ACHN (cell line): ENCODE measurements at regions not wholly inside any gene's neighbourhood (a gene's known extent, or its start where the extent isn't known, plus 50 kb on each side); places are given as distances from the start of the nearest gene placed in this dataset.
"Not testable (repeated sequence)": the region's sequence is repeated elsewhere in the genome, so short reads cannot be mapped to it uniquely, and the experiment has no call there.

Experiments
- DNase-seq: peaks from one replicate; pipeline ENCODE4 v3.0.0-alpha.2; 2015
- in situ Hi-C: cut with HindIII; loops from 2 replicates; pipeline ENCODE4 v1.10.0; 2017; ENCODE audit warnings: low sequenced_read_pairs, low pct_ligation_motif_present, low pct_unique_long_range_greater_than_20kb

- DNase-seq = no peak
- in situ Hi-C loops = no loop called here
Observed at GRCh38 chr2:220347626-220348025, 720.2 kb downstream of the SLC4A3 start.

GRCh38 chr2:220348206-220348605, 720.8 kb downstream of the SLC4A3 start:
- in situ Hi-C loops = no loop called here

GRCh38 chr2:220353897-220354296, 726.5 kb downstream of the SLC4A3 start:
- no peak for DNase-seq
- in situ Hi-C loops = no loop called here

More at GRCh38 chr2:220348206-220348605, 720.8 kb downstream of the SLC4A3 start:
- DNase-seq = no peak

- in situ Hi-C loops = no loop called here
- no peak for DNase-seq
Observed at GRCh38 chr2:220356076-220356475, 728.6 kb downstream of the SLC4A3 start.

- in situ Hi-C loops = no loop called here
- DNase-seq = no peak
Observed at GRCh38 chr2:220365023-220365422, 737.6 kb downstream of the SLC4A3 start.

- in situ Hi-C loops = no loop called here
- DNase-seq = no peak
Observed at GRCh38 chr2:220366765-220367164, 739.3 kb downstream of the SLC4A3 start.

GRCh38 chr2:220370764-220371163, 743.3 kb downstream of the SLC4A3 start:
- no peak for DNase-seq
- in situ Hi-C loops = no loop called here

GRCh38 chr2:220371211-220371610, 743.8 kb downstream of the SLC4A3 start:
- no peak for DNase-seq
- in situ Hi-C loops = no loop called here

- no peak for DNase-seq
- in situ Hi-C loops = no loop called here
Observed at GRCh38 chr2:220373878-220374277, 746.4 kb downstream of the SLC4A3 start.

GRCh38 chr2:220374282-220374681, 746.9 kb downstream of the SLC4A3 start:
- in situ Hi-C loops = no loop called here
- DNase-seq = no peak

GRCh38 chr2:220377482-220378155, 750.2 kb downstream of the SLC4A3 start:
- in situ Hi-C loops = no loop called here
- DNase-seq = no peak

GRCh38 chr2:220387758-220388157, 760.3 kb downstream of the SLC4A3 start:
- in situ Hi-C loops = not testable (repeated sequence)

GRCh38 chr2:220393711-220394110, 766.3 kb downstream of the SLC4A3 start:
- in situ Hi-C loops = no loop called here
- no peak for DNase-seq

More at GRCh38 chr2:220387758-220388157, 760.3 kb downstream of the SLC4A3 start:
- not testable (repeated sequence) for DNase-seq

GRCh38 chr2:220394433-220394832, 767.0 kb downstream of the SLC4A3 start:
- DNase-seq = peak; percentile 60
- in situ Hi-C loops = no loop called here

GRCh38 chr2:220396287-220396686, 768.9 kb downstream of the SLC4A3 start:
- no peak for DNase-seq
- in situ Hi-C loops = no loop called here

- DNase-seq = no peak
- in situ Hi-C loops = no loop called here
Observed at GRCh38 chr2:220410296-220410695, 782.9 kb downstream of the SLC4A3 start.

- in situ Hi-C loops = no loop called here
- no peak for DNase-seq
Observed at GRCh38 chr2:220417503-220417902, 790.1 kb downstream of the SLC4A3 start.

GRCh38 chr2:220419647-220420046, 792.2 kb downstream of the SLC4A3 start:
- in situ Hi-C loops = no loop called here
- DNase-seq = no peak

GRCh38 chr2:220420820-220421219, 793.4 kb downstream of the SLC4A3 start:
- in situ Hi-C loops = no loop called here
- DNase-seq = no peak

- no peak for DNase-seq
- in situ Hi-C loops = no loop called here
Observed at GRCh38 chr2:220422676-220423075, 795.2 kb downstream of the SLC4A3 start.

GRCh38 chr2:220424561-220424960, 797.1 kb downstream of the SLC4A3 start:
- in situ Hi-C loops = no loop called here
- DNase-seq = no peak
